DMS79 treated with DMSO at 0.1 percent for 48 hours (cell line): ENCODE measurements at regions not wholly inside any gene's neighbourhood (a gene's known extent, or its start where the extent isn't known, plus 50 kb on each side); places are given as distances from the start of the nearest gene placed in this dataset.

ENCODE experiments used
- DNase-seq: peaks from one replicate; lab custom pipeline; 2025; lab: John Stamatoyannopoulos, UW

DNA sequence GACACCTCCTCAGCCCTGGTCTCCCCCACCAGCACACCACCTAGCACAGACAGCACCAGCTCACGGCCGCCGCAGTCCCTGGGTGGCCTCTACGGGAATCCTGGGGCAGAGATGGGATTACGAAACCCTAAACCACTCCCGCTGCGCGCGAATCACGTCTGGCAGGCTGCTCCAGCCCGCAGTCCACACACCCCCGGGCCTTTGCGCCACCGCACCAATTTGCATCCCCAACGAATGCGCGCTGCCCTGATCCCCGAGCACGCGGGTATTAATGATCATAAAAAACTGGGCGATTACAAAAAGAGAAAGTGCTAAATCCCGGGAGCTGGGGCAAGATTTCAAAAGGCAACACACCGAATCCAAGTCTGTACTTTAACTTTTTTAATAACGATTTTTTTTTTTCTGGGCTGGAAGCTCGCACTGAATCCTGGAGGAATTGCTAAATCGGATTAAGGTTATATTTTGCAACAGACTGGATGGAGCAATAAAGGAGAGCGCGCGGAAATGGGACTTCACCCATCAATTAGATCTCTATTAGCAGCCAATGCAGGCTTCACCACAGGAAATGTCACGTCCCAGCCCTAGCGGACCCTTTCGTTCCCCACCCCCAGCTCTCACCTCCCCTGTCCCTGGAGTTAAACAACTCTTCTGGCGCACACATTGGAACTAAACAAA lies 69.8 kb upstream of the TMEM33 start:
- DNase-seq = no peak

DNA sequence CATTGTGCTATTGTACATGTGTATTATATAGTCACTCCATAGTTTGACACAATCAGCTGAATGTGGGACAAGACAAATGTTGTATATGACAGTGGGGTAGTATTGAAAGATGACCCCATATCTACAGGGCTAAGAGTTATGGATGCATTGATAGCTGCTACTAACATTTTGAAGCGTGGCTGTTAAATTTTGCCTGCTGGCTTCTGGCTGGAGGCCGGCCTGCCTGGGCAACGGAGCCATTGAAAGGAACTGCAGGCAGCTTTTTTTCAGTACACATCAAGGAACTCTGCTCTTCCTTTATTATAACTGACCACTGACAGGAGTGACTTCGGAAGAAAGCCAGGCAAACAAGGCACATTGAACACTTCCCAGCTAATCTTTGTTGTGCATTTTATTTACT lies 76.1 kb upstream of the TMEM33 start:
- DNase-seq = no peak

DNA sequence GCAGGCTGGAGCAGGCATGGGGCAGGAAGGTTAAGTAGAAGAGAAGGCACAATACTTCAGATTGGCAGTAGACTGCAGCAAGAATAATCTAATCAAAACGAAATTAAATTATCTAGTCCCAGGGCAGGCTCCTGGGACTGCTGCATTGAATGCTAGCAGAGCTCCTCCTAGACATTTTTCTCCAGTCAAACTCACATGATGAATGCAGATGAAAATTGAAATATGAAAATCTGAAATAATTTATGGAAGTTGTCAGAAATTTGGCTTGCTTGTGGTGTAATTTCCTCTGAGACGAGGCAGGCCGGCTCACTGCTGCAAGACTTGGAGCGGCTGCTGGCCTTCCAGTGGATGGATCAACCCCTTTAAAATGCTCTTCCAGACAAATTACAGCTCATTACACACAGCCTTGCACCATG lies 78.0 kb upstream of the TMEM33 start:
- DNase-seq = no peak

DNA sequence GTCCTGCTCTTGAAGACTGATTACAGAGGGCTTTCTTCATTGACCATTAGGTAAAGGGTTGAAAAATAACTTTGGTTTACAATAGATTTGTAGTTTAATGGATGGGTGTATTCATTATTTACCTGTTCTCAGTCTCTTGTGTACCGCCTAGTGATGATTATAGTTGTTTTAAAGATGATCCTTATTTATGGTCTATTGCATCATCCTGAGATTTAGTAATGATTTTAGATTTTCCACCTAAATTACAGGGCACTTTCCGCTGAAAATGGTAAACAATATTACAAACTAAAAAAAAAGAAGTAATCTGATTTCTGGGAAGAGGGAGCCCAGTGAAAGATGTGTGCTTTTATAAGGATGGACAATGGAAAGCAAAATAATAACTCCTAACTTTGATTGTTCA lies 78.4 kb upstream of the TMEM33 start:
- DNase-seq = no peak

DNA sequence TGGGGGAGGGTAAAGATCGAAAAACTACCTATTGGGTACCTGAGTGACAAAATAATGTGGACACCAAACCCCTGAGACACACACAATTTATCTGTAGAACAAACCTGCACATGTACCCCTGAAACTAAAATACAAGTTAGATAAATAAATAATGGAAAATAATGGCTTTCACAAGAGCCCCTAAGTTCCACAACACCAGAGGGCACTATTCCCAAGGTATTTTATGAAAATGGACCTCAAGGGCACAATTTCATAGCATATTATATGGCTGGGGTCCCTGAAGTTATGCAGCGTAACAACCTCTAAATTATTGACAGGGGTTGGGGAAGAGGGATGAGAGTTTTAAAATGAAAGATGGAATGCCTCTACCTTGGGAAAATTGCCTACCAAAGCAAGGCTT lies 81.3 kb upstream of the TMEM33 start:
- DNase-seq = no peak

DNA sequence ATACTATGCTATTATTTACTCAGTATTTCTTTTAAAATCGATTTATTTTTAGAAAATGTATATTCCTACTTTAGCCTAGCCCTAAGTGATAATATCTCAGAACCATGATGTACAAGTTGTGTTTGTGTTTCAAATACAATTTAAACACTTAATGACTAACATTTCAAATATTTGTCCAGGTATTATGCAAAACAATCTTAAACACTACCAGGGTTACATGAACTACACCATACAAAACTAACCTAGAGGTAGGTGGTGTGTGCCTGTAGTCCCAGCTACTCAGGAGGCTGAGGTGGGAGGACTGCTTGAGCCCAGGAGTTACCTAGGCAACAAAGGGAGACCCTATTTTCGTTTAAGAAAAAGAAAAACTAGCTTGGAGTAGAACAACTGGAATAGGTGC lies 83.0 kb upstream of the TMEM33 start:
- DNase-seq = no peak

DNA sequence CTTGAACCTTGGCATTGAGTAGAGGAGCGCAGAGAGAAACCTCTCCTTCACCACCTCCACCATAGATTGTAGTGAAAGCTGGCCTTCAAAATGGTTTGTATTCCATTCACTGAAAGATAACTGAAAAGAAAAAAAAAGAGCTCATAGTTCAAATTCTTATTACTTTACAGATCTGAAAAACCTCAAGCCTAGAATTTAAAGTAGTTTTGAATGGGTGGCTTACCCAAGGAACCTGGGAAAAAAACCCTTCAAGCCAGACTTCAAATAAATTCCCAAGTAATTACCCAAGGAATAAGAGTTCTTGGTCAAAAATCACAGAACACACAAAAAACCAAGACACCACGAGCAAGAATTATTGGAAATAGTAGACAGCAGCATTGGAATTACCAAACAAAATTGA lies 83.6 kb upstream of the TMEM33 start:
- DNase-seq = no peak

DNA sequence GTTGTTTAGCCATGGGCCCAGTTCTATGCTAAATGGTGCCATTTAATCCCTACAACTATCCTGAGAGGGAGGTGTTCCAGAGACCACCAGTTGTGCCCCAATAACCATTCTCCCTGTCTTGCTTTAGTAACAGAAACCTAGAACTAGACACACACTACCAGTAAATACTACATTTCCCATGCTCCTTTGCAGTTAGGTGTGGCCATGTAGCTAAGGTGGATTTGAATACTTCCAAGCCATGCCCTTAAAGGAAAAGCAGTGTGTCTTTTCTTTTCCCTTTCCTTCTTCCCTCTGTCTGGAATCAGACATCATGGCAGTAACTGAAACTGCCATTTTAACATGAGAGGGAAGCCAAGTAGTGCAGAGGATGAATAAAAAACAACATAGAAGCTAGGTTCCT lies 90.9 kb upstream of the TMEM33 start:
- no peak for DNase-seq

DNA sequence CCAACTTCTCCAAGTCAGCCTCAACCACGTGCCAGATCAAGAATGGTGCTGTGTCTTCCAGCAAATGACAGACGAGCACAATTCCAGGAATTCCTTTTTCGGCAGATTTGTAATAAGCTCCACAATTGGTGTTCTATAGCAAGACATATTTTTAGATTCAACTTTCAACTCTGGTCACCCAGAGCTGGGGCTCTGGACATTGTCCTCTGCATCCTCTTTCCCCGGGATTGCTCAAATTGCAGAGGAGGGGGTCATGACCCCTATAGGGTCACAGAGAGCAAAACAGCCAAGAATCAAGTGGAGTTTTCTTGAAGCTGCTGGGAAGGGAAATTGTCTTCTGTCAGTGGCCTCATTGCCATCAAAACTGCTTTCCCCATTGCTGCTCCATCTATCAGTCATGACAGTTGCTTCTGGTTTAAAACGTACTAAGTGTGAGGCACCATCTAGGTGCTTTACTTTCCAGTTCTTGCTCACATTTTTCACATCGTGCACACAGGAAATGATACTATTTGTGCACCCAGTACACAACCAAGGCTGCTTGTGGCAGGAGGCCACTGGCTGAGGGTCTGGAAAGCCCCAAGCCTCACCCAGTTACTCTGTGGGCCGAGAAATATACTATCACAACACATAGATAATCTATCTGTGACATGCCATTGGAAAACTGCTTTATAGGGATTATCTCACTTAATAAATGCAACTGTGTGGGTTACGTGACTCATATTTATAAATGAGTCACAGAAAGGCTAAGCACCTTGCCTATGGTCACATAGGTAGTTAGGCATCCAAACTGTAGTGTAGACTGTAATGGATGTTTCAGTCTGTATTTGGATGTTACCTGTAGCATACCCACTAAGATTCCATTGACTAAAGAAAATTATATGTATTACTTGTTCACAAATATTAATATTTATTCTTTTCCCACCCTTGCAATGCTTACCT lies 91.7 kb upstream of the PHOX2B start:
- DNase-seq = no peak

DNA sequence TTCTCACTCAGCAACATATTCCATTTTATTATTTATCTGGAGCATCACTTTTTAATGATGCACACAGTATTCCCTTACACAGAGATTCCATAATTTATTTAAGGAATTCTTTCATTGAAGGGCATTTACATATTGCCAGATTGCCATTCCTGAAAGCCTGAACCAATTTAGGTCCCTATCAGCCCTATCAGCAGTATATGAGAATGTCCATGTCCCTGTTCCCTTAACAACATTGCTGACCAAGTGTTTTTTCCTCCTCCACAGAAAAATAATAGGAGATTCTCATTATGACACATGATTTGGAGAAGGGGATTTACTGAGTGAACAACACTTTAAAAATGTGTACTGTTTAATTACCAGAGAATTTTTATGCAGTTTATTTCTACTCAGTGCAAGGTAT lies 90.1 kb upstream of the PHOX2B start:
- DNase-seq = no peak

DNA sequence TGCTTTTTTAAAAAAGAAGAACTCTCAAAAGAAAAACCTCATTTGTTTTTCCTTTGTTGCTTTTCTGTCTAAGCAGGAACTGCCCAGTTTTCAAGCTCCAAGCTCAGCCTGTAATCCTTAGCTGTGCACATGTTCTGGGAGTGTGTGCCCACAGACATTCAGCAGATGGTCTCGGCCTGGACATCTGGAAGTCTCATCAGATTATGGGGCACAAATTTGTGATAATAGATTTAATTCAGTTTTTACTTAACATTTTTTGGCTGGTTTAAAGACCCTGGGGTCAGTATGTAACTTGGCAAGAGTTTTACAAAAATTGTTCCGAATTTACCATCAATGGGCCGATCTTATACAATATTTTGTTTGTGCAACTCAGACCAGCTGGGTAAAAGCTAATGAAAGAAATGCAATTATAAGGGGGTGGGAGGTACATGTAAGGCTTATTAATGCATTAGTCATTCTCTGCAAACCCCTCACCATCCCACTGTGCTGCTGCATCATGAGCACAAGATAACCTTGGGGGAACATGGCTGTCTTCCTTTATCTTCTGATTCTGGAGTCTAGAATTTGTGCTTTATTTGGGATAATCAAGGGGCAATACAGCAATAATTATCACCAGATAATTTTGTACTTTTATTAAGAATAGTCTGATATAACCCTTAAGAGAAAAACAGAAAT lies 86.9 kb upstream of the PHOX2B start:
- DNase-seq = no peak

DNA sequence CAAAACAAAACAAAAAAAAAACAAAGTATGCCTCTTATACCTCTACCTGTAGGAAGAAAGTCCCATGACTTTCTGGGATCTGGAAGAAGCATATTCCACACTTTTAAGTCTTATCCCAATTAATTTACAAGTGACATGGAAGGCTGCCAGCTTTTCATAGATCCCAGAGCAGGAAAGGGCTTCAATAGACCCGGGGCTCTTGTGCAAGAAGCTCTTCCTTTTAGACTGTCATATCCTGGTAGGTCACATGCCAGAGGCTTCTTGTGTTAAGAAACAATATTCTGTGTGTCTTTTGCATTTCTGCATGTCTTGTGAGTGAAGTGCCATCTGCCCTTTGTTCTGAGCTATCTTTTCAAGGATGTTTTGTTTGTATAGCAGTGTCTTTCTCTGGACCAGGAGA lies 84.4 kb upstream of the PHOX2B start:
- no peak for DNase-seq

DNA sequence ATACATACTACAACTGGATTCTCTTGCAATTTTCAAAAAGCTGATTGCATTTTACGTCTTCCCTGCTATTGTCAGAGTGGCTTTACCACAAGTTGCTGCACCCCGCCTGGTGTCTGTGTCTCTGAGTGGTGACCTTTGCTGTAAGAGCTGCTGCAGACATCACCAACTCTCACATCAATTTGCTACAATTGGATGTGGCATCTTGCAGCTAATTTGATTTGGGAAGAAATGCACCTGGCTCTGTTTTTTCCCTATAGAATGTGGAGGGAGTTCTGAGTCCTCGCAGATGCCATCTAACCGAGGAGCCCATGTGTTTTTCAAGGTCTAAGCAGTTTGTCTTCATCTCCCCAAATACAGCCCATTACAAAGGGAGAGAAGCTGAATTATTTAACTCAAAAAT lies 73.8 kb upstream of the PHOX2B start:
- no peak for DNase-seq

DNA sequence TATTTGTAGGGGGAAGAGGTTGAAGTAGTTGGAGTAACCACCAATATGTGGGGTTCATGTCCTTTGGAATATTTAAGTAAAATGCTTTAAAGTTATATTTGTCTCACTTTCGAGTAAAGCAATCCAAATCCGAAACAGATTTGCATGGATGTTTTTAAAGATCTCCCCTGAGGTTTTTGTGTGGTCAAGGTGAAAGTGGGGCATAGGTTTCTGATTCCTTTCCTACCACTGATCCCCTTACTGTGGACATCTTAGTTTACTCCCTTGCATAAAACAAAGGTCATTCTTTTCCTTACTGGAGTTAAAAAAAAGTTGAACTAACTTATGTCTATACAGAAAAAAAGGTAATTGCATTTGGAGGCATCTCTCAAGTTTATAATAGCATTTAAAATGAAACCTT lies 71.9 kb upstream of the PHOX2B start:
- DNase-seq = no peak

DNA sequence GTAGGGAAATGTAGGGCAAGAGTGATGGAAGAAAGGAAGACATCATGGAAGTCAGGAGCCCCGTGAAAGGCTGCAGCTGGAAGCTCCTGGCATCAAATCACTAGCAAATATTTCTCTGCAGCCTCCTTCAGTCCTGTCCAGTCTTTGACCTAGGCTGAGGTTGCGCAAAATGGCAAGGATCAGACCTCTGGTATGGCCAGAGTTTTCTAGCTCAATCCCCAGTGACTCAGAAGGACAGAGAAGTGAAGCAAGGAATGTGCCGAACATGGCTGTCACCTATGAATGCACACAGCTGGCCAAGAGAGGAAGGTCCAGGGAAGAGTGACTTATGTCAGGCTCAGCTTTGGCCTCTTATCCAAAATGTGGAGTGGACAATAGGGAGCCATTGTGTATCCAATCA lies 71.1 kb upstream of the PHOX2B start:
- no peak for DNase-seq

DNA sequence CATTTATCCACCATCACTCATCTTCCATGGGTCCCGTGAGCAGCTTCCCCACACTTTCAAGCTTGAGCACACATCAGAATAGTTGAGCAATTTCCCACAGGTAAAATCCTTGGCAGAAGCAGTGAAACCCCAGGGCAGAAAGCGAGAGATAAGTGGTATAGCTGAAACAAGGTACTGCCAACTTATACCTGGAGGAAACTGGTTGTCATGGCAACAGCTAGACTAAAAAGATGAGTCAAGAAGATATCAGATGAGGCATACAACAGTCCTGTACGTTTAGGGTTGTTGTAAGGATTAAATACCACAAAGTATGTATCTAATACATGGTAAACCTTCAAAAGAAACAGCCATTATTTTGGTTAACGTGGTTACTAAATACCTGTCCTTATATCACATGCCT lies 66.9 kb upstream of the PHOX2B start:
- no peak for DNase-seq

DNA sequence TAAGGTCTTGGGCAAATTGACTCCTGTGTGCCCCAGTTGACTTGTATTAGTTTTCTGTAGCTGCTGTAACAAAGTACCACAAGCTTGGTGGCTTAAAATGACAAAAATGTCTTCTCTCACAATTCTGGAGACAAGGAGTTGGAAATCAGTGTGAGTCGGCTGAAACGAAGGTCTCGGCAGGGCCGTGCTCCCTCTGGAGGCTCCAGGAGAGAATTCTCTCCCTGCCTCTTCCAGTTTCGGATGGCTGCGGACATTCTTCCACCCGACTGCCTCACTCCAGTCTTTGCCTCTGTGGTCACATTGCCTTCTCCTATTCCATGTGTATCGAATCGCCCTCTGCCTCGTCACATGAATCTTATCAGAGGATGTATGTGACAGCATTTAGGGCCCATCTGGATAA lies 66.0 kb upstream of the PHOX2B start:
- no peak for DNase-seq

DNA sequence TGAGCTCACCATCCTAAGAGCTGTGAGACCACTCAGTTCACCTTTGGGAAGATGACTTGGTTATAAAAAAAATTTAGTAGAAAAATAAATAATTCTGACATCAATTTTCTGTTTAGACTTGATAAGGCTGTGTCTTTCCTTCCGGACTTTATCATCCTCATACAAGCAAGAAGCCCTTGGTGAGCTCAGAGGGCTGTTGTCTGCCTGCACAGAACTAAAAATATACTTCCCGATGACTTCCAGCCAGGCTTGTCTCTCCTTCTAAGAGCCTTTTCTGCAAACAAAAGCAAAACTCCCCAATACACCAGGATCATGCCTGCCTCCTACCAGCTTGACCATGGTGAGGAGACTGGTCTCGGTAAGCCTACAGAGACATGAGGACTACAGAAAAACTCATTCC lies 58.3 kb upstream of the PHOX2B start:
- DNase-seq = no peak

DNA sequence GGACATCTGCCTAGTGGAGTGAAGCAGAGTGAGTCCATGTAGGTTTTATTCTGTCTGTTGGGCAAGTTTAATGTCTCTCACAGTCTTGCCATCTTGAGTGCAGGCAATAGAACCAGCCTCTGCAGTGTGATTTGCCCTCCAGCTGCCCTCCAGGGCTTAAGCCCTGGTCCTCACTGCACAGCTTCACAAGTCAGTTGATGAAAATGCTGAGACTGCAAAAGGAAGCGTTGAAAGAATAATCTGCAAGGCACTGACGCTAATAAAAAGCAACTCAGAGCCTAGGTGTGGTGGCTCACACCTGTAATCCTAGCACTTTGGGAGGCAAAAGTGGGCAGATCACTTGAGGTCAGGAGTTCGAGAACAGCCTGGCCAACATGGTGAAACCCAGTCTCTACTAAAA lies 54.1 kb upstream of the PHOX2B start:
- no peak for DNase-seq

DNA sequence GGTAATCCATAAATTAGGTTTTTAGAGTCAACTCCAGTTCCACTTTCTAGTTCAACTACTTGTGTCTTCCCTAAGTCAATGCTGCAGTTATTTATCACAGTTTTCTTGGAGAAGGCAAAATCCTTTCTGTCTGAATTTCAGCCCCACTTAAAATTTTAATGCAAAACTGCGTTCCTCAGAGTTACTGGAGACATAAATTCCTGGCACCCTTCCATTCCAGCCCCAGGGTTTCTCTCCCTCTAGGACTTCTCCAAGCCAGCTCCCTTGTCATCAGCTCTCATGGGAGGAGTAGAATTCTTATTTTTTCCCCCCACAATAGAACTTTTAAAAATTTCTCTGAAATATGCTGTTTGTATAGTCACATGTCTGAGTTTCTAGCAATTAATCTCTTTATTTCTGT lies 50.6 kb upstream of the PHOX2B start:
- no peak for DNase-seq
